Astrocyte (in vitro differentiated cells and primary cell): ENCODE measurements at regions not wholly inside any gene's neighbourhood (a gene's known extent, or its start where the extent isn't known, plus 50 kb on each side); places are given as distances from the start of the nearest gene placed in this dataset.

Source experiments
- CTCF ChIP-seq: IDR thresholded peaks from 2 replicates; pipeline ENCODE4 v1.5.1; 2011; ENCODE audit warnings: low read depth, mild to moderate bottlenecking, inconsistent platforms, low read length, moderate library complexity; ENCODE audit not compliant: insufficient read depth
- EZH2 ChIP-seq: IDR thresholded peaks from 2 replicates; pipeline ENCODE4 v1.6.1; 2012; ENCODE audit warnings: mild to moderate bottlenecking, low read length, inconsistent platforms; ENCODE audit not compliant: insufficient read depth

DNA sequence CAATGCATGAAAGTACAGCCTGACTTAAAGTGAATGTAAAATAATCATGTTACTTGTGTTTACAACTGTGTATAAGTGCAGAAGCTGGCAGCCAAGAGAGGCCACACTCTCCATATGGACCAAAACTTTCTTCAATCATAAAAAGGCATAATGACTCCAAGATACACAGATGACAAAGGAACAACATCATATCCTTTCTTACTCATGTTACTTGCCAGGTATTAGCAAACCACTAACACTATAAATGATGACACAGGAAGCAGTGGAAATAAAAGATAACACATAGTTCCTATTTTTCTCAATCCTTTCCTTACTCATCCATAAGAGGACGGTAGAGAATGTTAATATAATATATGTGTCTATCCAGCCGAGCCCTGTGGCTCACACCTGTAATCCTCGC, 400.0 kb upstream of the CDH2 start:
- no peak for TF ChIP-seq CTCF
- TF ChIP-seq EZH2, result no peak
